K562 (cell line): ENCODE measurements at regions not wholly inside any gene's neighbourhood (a gene's known extent, or its start where the extent isn't known, plus 50 kb on each side); places are given as distances from the start of the nearest gene placed in this dataset.

ENCODE experiments used
- ATAC-seq: fragments of 200-7000 bp; cut with Tn5 transposase; 3 replicates; pipeline ENCODE4 v1.9.1; 2020; ENCODE audit warnings: moderate library complexity
- BruUV-seq: library from RNA; stranded (reverse); fragments of 400-500 nt; replicated peaks from 2 replicates; lab custom pipeline; 2021; lab: Mats Ljungman, UMichigan
- CTCF ChIA-PET: fragments of 300-600 bp; formaldehyde crosslinking; extraction: SDS; loops from one replicate; lab custom pipeline; 2021; ENCODE audit warnings: low intra/inter-chr PET ratio; lab: Yijun Ruan, JAX
- POLR2A ChIA-PET: fragments of 300-600, 350-650 bp; sonication (Branson Sonifier 250); formaldehyde crosslinking; extraction: SDS; loops from one replicate; lab custom pipeline; 2021; ENCODE audit warnings: antibody characterized with exemption, inconsistent platforms; lab: Yijun Ruan, JAX
- DNase-seq, 4 experiments: peaks; one replicate each; pipeline versions ENCODE4 v3.0.0 to v3.0.0-alpha.2; 2011 to 2018; ENCODE audit warnings: low spot score in 3 of 4, mixed read lengths in 3 of 4; ENCODE audit errors: extremely low read depth in 1 of 4
- FAIRE-seq: peaks from 2 replicates; lab custom pipeline; 2011; peaks lifted over from hg19 to GRCh38; lab: Jason Lieb, UNC
- H2AFZ ChIP-seq: 2 replicates; pipeline ENCODE4 v1.6.0; 2011; ENCODE audit warnings: low read depth, low read length, control low read depth, inconsistent platforms
- H3K27ac ChIP-seq: fragments of 200-600 bp; 3 replicates; pipeline ENCODE4 v1.8.0; 2011; ENCODE audit warnings: low read depth, mild to moderate bottlenecking, control low read depth, inconsistent platforms, low read length, moderate library complexity, mixed read lengths; ENCODE audit errors: extremely low read depth
- H3K27me3 ChIP-seq, 2 experiments: fragments of 300-600 bp in 1 of 2; 2 replicates in 1 of 2; 3 replicates in 1 of 2; pipeline versions ENCODE4 v1.6.0 to v1.8.0; 2011; ENCODE audit warnings: inconsistent platforms in 2 of 2, low read length in 2 of 2, mild to moderate bottlenecking in 1 of 2, mixed read lengths in 1 of 2, moderate library complexity in 1 of 2; ENCODE audit not compliant: control insufficient read depth in 2 of 2, insufficient read depth in 2 of 2
- H3K36me3 ChIP-seq: fragments of 300-600 bp; 3 replicates; pipeline ENCODE4 v1.8.0; 2011; ENCODE audit warnings: mild to moderate bottlenecking, low read length, inconsistent platforms; ENCODE audit not compliant: control insufficient read depth, insufficient read depth
- H3K4me1 ChIP-seq, 2 experiments: fragments of 200-600 bp in 1 of 2; replicated peaks in 1 of 2; 2 replicates in 1 of 2; 3 replicates in 1 of 2; pipeline versions ENCODE4 v1.5.1 to v1.8.0; 2011; ENCODE audit warnings: inconsistent platforms in 2 of 2, low read length in 2 of 2, mild to moderate bottlenecking in 1 of 2, mixed read lengths in 1 of 2, moderate library complexity in 1 of 2; ENCODE audit not compliant: control insufficient read depth in 2 of 2, insufficient read depth in 2 of 2
- H3K4me2 ChIP-seq: 2 replicates; pipeline ENCODE4 v1.6.1; 2011; ENCODE audit warnings: low read length, control low read depth, inconsistent platforms, mixed read lengths; ENCODE audit not compliant: insufficient read depth
- H3K4me3 ChIP-seq: fragments of 200-600 bp; sonication (generic), shearing (Covaris generic); 2 replicates; pipeline ENCODE4 v1.5.1; 2016; ENCODE audit warnings: control low read depth, inconsistent platforms
- H3K79me2 ChIP-seq: fragments of 200-600 bp; 3 replicates; pipeline ENCODE4 v1.8.0; 2011; ENCODE audit warnings: low read length, inconsistent platforms; ENCODE audit not compliant: control insufficient read depth, insufficient read depth
- H3K9ac ChIP-seq, 2 experiments: 2 replicates each; pipeline versions ENCODE4 v1.6.0 to v1.6.1; 2011; ENCODE audit warnings: low read depth in 2 of 2, low read length in 2 of 2, control low read depth in 1 of 2, inconsistent platforms in 1 of 2, mild to moderate bottlenecking in 1 of 2, mixed read lengths in 1 of 2; ENCODE audit not compliant: insufficient read depth in 1 of 2
- H3K9me1 ChIP-seq: one replicate; pipeline ENCODE4 v1.6.0; 2011; ENCODE audit warnings: inconsistent platforms, mild to moderate bottlenecking, low read length, moderate library complexity; ENCODE audit not compliant: control insufficient read depth, insufficient read depth
- H3K9me3 ChIP-seq: replicated peaks from 2 replicates; pipeline ENCODE4 v1.5.1; 2011; ENCODE audit warnings: low read depth, low read length, inconsistent platforms; ENCODE audit not compliant: control insufficient read depth, insufficient read depth
- H4K20me1 ChIP-seq: replicated peaks from 2 replicates; pipeline ENCODE4 v1.6.1; 2011; ENCODE audit warnings: low read length, inconsistent platforms, mixed read lengths; ENCODE audit not compliant: control insufficient read depth, insufficient read depth
- BACH1 ChIP-seq: fragments of 200-800 bp; sonication (Bioruptor generic); IDR thresholded peaks from 2 replicates; pipeline ENCODE4 v1.6.1; 2016; ENCODE audit warnings: missing genetic modification characterization, missing compliant biosample characterization
- CBFA2T3 ChIP-seq: fragments of 450-650 bp; IDR thresholded peaks from 2 replicates; pipeline ENCODE4 v1.6.1; 2017
- GABPB2 ChIP-seq: fragments of 250-450 bp; sonication (Bioruptor Pico); conservative IDR thresholded peaks from 2 replicates; pipeline ENCODE4 v1.5.1; 2021; ENCODE audit warnings: mild to moderate bottlenecking
- GTF2F1 ChIP-seq: IDR thresholded peaks from 2 replicates; pipeline ENCODE4 v1.6.1; 2011; ENCODE audit warnings: low read depth, low read length, improper control_type of control experiment
- HIVEP1 ChIP-seq: fragments of 250-450 bp; sonication (Bioruptor Pico); IDR thresholded peaks from 2 replicates; pipeline ENCODE4 v1.4.0; 2020; ENCODE audit warnings: mild to moderate bottlenecking
- JUND ChIP-seq, 2 experiments: IDR thresholded peaks; 2 replicates in 1 of 2; 3 replicates in 1 of 2; pipeline ENCODE4 v1.6.1; 2011; ENCODE audit warnings: borderline replicate concordance in 2 of 2, low read depth in 2 of 2, low read length in 2 of 2, improper control_type of control experiment in 1 of 2, missing biosample characterization in 1 of 2, missing genetic modification characterization in 1 of 2, missing genetic modification reagents in 1 of 2
- MYC ChIP-seq, 2 experiments: fragments of 250-450 bp in 1 of 2; sonication (Bioruptor Pico) in 1 of 2; IDR thresholded peaks; 2 replicates each; pipeline versions ENCODE4 v1.5.1 to v1.6.1; 2012 to 2021; ENCODE audit warnings: low read depth in 2 of 2, borderline replicate concordance in 1 of 2, improper control_type of control experiment in 1 of 2, low read length in 1 of 2, mild to moderate bottlenecking in 1 of 2, moderate library complexity in 1 of 2
- POLR3A ChIP-seq: IDR thresholded peaks from 2 replicates; pipeline ENCODE4 v1.6.1; 2011; ENCODE audit warnings: borderline replicate concordance, mild to moderate bottlenecking, moderate library complexity; ENCODE audit not compliant: insufficient read length, insufficient read depth; ENCODE audit errors: extremely low read depth
- PURB ChIP-seq: sonication (generic); formaldehyde crosslinking; IDR thresholded peaks from 2 replicates; pipeline ENCODE4 v1.9.0; 2021; ENCODE audit warnings: low read depth, mild to moderate bottlenecking, missing genetic modification reagents
- RNF2 ChIP-seq: sonication (generic); IDR thresholded peaks from 2 replicates; pipeline ENCODE4 v1.6.1; 2016
- SAFB2 ChIP-seq: fragments of 200-400 bp; formaldehyde crosslinking; IDR thresholded peaks from 2 replicates; pipeline ENCODE4 v1.6.1; 2018; ENCODE audit warnings: borderline replicate concordance, low read length, low read depth, moderate library complexity; ENCODE audit not compliant: severe bottlenecking
- SMAD4 ChIP-seq: fragments of 250-450 bp; sonication (Bioruptor Pico); conservative IDR thresholded peaks from 2 replicates; pipeline ENCODE4 v1.8.0; 2021; ENCODE audit warnings: inconsistent platforms, mild to moderate bottlenecking, moderate library complexity
- TAF1 ChIP-seq: IDR thresholded peaks from 2 replicates; pipeline ENCODE4 v1.6.1; 2011; ENCODE audit warnings: mild to moderate bottlenecking, low read length, moderate library complexity; ENCODE audit not compliant: insufficient read depth, control insufficient read depth, severe bottlenecking; ENCODE audit errors: extremely low read depth
- WGBS: fragments of 100-300 bp; shearing (Covaris generic); methylation state at CpG from one replicate; pipeline ENCODE4 v1.1.6; 2016; ENCODE audit warnings: low coverage, mixed read lengths; ENCODE audit not compliant: insufficient coverage; ENCODE audit errors: missing lambda C conversion rate; 5-methylcytosine and 5-hydroxymethylcytosine counted together
- in situ Hi-C: fragments of 300-500 bp; cut with MboI; formaldehyde crosslinking; loops from 4 replicates; pipeline ENCODE4 v1.15.0; 2018; ENCODE audit warnings: inconsistent platforms, mixed read lengths
- intact Hi-C: fragments of 100-400 bp; cut with micrococcal nuclease; formaldehyde crosslinking; loops from 2 replicates; pipeline ENCODE4 v1.14.2; 2022
- TF ChIP-seq, protein P1 (sequence below): fragments of 450-650 bp; IDR thresholded peaks from 2 replicates; pipeline ENCODE4 v1.6.1; 2016; ENCODE audit warnings: low read depth, mild to moderate bottlenecking, moderate library complexity
- TF ChIP-seq, protein P2 (sequence below): fragments of 450-650 bp; IDR thresholded peaks from 2 replicates; pipeline ENCODE4 v1.7.0; 2016; ENCODE audit warnings: borderline replicate concordance
- TF ChIP-seq, protein P3 (sequence below): sonication (generic); formaldehyde crosslinking; IDR thresholded peaks from 2 replicates; pipeline ENCODE4 v1.8.1; 2023; ENCODE audit warnings: missing genetic modification reagents, mild to moderate bottlenecking, borderline replicate concordance

GRCh38 chr14:83355609-83356008 lies 1822.0 kb upstream of the SEL1L start:
- H3K9ac ChIP-seq, result no peak overlapping the region
- H3K27ac ChIP-seq, result no peak overlapping the region
- no peaks in the 10 kb centered on the region for H3K4me1 ChIP-seq
- no TSS peak for BruUV-seq
- intact Hi-C loops (no loop called here), in situ Hi-C loops (no loop called here)
- H3K27me3 ChIP-seq, result no peaks in the 10 kb centered on the region
- H4K20me1 ChIP-seq, result no peaks in the 10 kb centered on the region
- CTCF ChIA-PET, result no interaction called here
- H3K9me1 ChIP-seq, result no peaks in the 10 kb centered on the region
- no peak for FAIRE-seq
- H3K9me3 ChIP-seq, result no peaks in the 10 kb centered on the region
- ATAC-seq, result no peak
- H3K79me2 ChIP-seq, result no peaks in the 10 kb centered on the region
- POLR2A ChIA-PET, result no interaction called here
- DNase-seq, result no peak
- no peaks in the 10 kb centered on the region for H3K36me3 ChIP-seq
- H3K4me3 ChIP-seq, result no peak overlapping the region
- H3K4me2 ChIP-seq, result no peak overlapping the region
- H2AFZ ChIP-seq, result no peak overlapping the region
- 0% methylated on average over 2 of the region's 2 CpGs for WGBS
- TF ChIP-seq HIVEP1 (no peak), GTF2F1 (no peak), SMAD4 (CRISPR knock-in tag) (no peak), JUND (IDR thresholded peaks at IDR 0.05; ENCODE audit: borderline replicate concordance, low read depth, low read length) (no peak), JUND (tag; IDR thresholded peaks at IDR 0.05; ENCODE audit: borderline replicate concordance, low read depth, low read length) (no peak), SAFB2 (no peak), MYC (IDR thresholded peaks at IDR 0.05; ENCODE audit: low read depth, low read length) (no peak), MYC (CRISPR knock-in tag; IDR thresholded peaks at IDR 0.05; ENCODE audit: borderline replicate concordance, low read depth) (no peak), GABPB2 (no peak), PURB (CRISPR knock-in tag) (no peak), TAF1 (no peak), BACH1 (tag) (no peak), POLR3A (no peak), CBFA2T3 (no peak), RNF2 (no peak)
- TF ChIP-seq, protein P1, sequence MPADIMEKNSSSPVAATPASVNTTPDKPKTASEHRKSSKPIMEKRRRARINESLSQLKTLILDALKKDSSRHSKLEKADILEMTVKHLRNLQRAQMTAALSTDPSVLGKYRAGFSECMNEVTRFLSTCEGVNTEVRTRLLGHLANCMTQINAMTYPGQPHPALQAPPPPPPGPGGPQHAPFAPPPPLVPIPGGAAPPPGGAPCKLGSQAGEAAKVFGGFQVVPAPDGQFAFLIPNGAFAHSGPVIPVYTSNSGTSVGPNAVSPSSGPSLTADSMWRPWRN, result no peak
- TF ChIP-seq, protein P2, sequence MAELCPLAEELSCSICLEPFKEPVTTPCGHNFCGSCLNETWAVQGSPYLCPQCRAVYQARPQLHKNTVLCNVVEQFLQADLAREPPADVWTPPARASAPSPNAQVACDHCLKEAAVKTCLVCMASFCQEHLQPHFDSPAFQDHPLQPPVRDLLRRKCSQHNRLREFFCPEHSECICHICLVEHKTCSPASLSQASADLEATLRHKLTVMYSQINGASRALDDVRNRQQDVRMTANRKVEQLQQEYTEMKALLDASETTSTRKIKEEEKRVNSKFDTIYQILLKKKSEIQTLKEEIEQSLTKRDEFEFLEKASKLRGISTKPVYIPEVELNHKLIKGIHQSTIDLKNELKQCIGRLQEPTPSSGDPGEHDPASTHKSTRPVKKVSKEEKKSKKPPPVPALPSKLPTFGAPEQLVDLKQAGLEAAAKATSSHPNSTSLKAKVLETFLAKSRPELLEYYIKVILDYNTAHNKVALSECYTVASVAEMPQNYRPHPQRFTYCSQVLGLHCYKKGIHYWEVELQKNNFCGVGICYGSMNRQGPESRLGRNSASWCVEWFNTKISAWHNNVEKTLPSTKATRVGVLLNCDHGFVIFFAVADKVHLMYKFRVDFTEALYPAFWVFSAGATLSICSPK, result no peak
- TF ChIP-seq, protein P3, sequence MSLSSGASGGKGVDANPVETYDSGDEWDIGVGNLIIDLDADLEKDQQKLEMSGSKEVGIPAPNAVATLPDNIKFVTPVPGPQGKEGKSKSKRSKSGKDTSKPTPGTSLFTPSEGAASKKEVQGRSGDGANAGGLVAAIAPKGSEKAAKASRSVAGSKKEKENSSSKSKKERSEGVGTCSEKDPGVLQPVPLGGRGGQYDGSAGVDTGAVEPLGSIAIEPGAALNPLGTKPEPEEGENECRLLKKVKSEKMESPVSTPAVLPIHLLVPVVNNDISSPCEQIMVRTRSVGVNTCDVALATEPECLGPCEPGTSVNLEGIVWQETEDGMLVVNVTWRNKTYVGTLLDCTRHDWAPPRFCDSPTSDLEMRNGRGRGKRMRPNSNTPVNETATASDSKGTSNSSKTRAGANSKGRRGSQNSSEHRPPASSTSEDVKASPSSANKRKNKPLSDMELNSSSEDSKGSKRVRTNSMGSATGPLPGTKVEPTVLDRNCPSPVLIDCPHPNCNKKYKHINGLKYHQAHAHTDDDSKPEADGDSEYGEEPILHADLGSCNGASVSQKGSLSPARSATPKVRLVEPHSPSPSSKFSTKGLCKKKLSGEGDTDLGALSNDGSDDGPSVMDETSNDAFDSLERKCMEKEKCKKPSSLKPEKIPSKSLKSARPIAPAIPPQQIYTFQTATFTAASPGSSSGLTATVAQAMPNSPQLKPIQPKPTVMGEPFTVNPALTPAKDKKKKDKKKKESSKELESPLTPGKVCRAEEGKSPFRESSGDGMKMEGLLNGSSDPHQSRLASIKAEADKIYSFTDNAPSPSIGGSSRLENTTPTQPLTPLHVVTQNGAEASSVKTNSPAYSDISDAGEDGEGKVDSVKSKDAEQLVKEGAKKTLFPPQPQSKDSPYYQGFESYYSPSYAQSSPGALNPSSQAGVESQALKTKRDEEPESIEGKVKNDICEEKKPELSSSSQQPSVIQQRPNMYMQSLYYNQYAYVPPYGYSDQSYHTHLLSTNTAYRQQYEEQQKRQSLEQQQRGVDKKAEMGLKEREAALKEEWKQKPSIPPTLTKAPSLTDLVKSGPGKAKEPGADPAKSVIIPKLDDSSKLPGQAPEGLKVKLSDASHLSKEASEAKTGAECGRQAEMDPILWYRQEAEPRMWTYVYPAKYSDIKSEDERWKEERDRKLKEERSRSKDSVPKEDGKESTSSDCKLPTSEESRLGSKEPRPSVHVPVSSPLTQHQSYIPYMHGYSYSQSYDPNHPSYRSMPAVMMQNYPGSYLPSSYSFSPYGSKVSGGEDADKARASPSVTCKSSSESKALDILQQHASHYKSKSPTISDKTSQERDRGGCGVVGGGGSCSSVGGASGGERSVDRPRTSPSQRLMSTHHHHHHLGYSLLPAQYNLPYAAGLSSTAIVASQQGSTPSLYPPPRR (CRISPR knock-in tag), result no peak
